Esophagus muscularis mucosa (tissue), 4 donors: ENCODE measurements at regions not wholly inside any gene's neighbourhood (a gene's known extent, or its start where the extent isn't known, plus 50 kb on each side); places are given as distances from the start of the nearest gene placed in this dataset.
"Not testable (repeated sequence)": the region's sequence is repeated elsewhere in the genome, so short reads cannot be mapped to it uniquely, and the experiment has no call there.

Experiments used
- DNase-seq: peaks from one replicate; pipeline ENCODE4 v3.0.0-alpha.2; 2017; ENCODE audit errors: extremely low spot score
- H3K27ac ChIP-seq, 4 donors: fragments of 200-600 bp; sonication (generic); replicated peaks in 1 of 4; 1 replicate in 3 of 4; 2 replicates in 1 of 4; pipeline ENCODE4 v1.5.1; 2016 to 2019; ENCODE audit warnings: mild to moderate bottlenecking in 1 of 4
- H3K27me3 ChIP-seq, 4 donors: fragments of 200-600 bp; sonication (generic); one replicate each; pipeline versions ENCODE4 v1.5.1 to v1.6.0; 2016 to 2019
- H3K36me3 ChIP-seq, 4 donors: fragments of 200-600 bp; sonication (generic); one replicate each; pipeline ENCODE4 v1.5.1; 2016 to 2019
- H3K4me1 ChIP-seq, 4 donors: fragments of 200-600 bp; sonication (generic); one replicate each; pipeline ENCODE4 v1.5.1; 2016 to 2019
- H3K4me3 ChIP-seq, 4 donors: fragments of 200-600 bp; sonication (generic); 1 replicate in 2 of 4; 2 replicates in 2 of 4; pipeline ENCODE4 v1.5.1; 2016 to 2019; ENCODE audit warnings: mild to moderate bottlenecking in 4 of 4, moderate library complexity in 1 of 4
- H3K9me3 ChIP-seq, 4 donors: fragments of 200-600 bp; sonication (generic); 1 replicate in 3 of 4; 2 replicates in 1 of 4; pipeline ENCODE4 v1.5.1; 2016 to 2019
- EP300 ChIP-seq: sonication (generic); formaldehyde crosslinking; IDR thresholded peaks from one replicate; pipeline ENCODE4 v1.6.1; 2017; ENCODE audit warnings: antibody characterized with exemption
- POLR2A ChIP-seq: fragments of 450-650 bp; IDR thresholded peaks from one replicate; pipeline ENCODE4 v1.6.1; 2017; ENCODE audit warnings: antibody characterized with exemption, moderate library complexity, mild to moderate bottlenecking, low read depth
- POLR2AphosphoS5 ChIP-seq, 2 donors: sonication (generic); formaldehyde crosslinking; IDR thresholded peaks; one replicate each; pipeline ENCODE4 v1.6.1; 2017; ENCODE audit warnings: antibody characterized with exemption in 2 of 2
- WGBS: methylation state at CpG from one replicate; pipeline ENCODE4 v1.1.5; 2018; 5-methylcytosine and 5-hydroxymethylcytosine counted together
- intact Hi-C: fragments of 100-400 bp; cut with DNase I; formaldehyde crosslinking; loops from one replicate; pipeline ENCODE4 v1.15.1; 2023
- TF ChIP-seq, protein P1 (sequence below), 3 experiments: fragments of 200-600 bp in 2 of 3; fragments of 450-650 bp in 1 of 3; sonication (generic) in 2 of 3; IDR thresholded peaks; one replicate each; pipeline ENCODE4 v1.5.1; 2017 to 2019; ENCODE audit warnings: antibody characterized with exemption in 3 of 3, mild to moderate bottlenecking in 2 of 3, moderate library complexity in 1 of 3

- intact Hi-C loops: no loop called here
- no peak overlapping the region for H3K4me3 ChIP-seq
- no peak for DNase-seq
- no peaks in the 10 kb centered on the region for H3K36me3 ChIP-seq
- WGBS: 70% methylated on average over 1 of the region's 1 CpG
- H3K27ac ChIP-seq: no peak overlapping the region
- no peaks in the 10 kb centered on the region for H3K27me3 ChIP-seq
- TF ChIP-seq POLR2AphosphoS5 (IDR thresholded peaks at IDR 0.05) (no peak), POLR2A (no peak), EP300 (no peak)
- TF ChIP-seq, protein P1, sequence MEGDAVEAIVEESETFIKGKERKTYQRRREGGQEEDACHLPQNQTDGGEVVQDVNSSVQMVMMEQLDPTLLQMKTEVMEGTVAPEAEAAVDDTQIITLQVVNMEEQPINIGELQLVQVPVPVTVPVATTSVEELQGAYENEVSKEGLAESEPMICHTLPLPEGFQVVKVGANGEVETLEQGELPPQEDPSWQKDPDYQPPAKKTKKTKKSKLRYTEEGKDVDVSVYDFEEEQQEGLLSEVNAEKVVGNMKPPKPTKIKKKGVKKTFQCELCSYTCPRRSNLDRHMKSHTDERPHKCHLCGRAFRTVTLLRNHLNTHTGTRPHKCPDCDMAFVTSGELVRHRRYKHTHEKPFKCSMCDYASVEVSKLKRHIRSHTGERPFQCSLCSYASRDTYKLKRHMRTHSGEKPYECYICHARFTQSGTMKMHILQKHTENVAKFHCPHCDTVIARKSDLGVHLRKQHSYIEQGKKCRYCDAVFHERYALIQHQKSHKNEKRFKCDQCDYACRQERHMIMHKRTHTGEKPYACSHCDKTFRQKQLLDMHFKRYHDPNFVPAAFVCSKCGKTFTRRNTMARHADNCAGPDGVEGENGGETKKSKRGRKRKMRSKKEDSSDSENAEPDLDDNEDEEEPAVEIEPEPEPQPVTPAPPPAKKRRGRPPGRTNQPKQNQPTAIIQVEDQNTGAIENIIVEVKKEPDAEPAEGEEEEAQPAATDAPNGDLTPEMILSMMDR (IDR thresholded peaks at IDR 0.05): no peak
- H3K4me1 ChIP-seq: no peaks in the 10 kb centered on the region
- H3K9me3 ChIP-seq: no peaks in the 10 kb centered on the region
These were observed 754.7 kb downstream of the DHX35 start for GRCh38 chr20:39716796-39717341.

GRCh38 chr20:39713076-39713840 lies 751.1 kb downstream of the DHX35 start:
- Histone ChIP-seq H3K27ac (no peak overlapping the region), H3K4me3 (no peak overlapping the region), H3K36me3 (no peaks in the 10 kb centered on the region), H3K4me1 (no peaks in the 10 kb centered on the region), H3K9me3 (no peaks in the 10 kb centered on the region), H3K27me3 (no peaks in the 10 kb centered on the region)
- TF ChIP-seq, protein P1 (IDR thresholded peaks at IDR 0.05): no peak
- TF ChIP-seq POLR2A (no peak), POLR2AphosphoS5 (IDR thresholded peaks at IDR 0.05) (no peak), EP300 (no peak)
- intact Hi-C loops: no loop called here
- no peak for DNase-seq
- 88% methylated on average over 4 of the region's 4 CpGs for WGBS

- no peak overlapping the region for H3K27ac ChIP-seq
- H3K27me3 ChIP-seq: no peaks in the 10 kb centered on the region
- H3K4me3 ChIP-seq: no peak overlapping the region
- WGBS: 41% methylated on average over 3 of the region's 3 CpGs
- no peaks in the 10 kb centered on the region for H3K36me3 ChIP-seq
- no peak for DNase-seq
- TF ChIP-seq, protein P1 (IDR thresholded peaks at IDR 0.05): no peak
- no peak for TF ChIP-seq EP300
- no peak for TF ChIP-seq POLR2AphosphoS5 (IDR thresholded peaks at IDR 0.05)
- intact Hi-C loops: no loop called here
- no peaks in the 10 kb centered on the region for H3K9me3 ChIP-seq
- H3K4me1 ChIP-seq: peaks cover 0 to 20% (median 3%) of the 10 kb centered on the region in 4 donors
These were observed 744.1 kb downstream of the DHX35 start for GRCh38 chr20:39706184-39706663.

DNA sequence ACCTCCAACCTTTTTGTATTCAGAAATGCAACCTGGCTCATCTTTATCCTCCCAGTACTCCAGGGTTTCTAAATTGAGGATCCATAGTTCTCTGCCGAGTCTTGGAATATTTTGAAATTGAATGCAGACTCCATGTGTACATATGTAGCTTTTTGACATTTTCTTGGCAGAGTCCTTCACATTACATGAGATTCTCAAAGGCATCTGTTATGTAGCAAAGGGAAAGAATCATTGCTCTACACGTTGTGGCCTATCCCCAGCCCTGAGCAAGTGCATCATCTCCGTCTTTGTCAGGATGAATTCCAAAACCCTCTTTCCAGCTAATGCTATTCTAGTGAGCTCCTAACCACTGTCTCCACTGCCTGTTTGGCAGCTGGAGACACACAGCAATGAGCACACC lies 742.9 kb downstream of the DHX35 start:
- H3K36me3 ChIP-seq: no peaks in the 10 kb centered on the region
- H3K9me3 ChIP-seq: no peaks in the 10 kb centered on the region
- peaks cover 0 to 20% (median 3%) of the 10 kb centered on the region in 4 donors for H3K4me1 ChIP-seq
- DNase-seq: no peak
- WGBS: 50% methylated on average over 3 of the region's 3 CpGs
- intact Hi-C loops: no loop called here
- H3K27me3 ChIP-seq: no peaks in the 10 kb centered on the region
- TF ChIP-seq, protein P1 (IDR thresholded peaks at IDR 0.05): no peak
- TF ChIP-seq POLR2AphosphoS5 (IDR thresholded peaks at IDR 0.05) (no peak), POLR2A (no peak), EP300 (no peak)
- no peak overlapping the region for H3K4me3 ChIP-seq
- H3K27ac ChIP-seq: no peak overlapping the region

- H3K4me3 ChIP-seq, DNase-seq, H3K27me3 ChIP-seq, H3K9me3 ChIP-seq, H3K27ac ChIP-seq, intact Hi-C loops, H3K36me3 ChIP-seq: not testable (repeated sequence)
- peaks cover 0 to 22% (median 6%) of the 10 kb centered on the region in 4 donors for H3K4me1 ChIP-seq
- 89% methylated on average over 3 of the region's 3 CpGs for WGBS
These were observed 741.2 kb downstream of the DHX35 start for GRCh38 chr20:39703357-39703756.
